ENCODE measurements at regions not wholly inside any gene's neighbourhood (a gene's known extent, or its start where the extent isn't known, plus 50 kb on each side); places are given as distances from the start of the nearest gene placed in this dataset.

GRCh38 chr6:105831311-105832097 is 254.6 kb upstream of the PRDM1 start:
- H3K9me3 ChIP-seq (ENCODE audit: control insufficient read depth, insufficient read depth, low read length): no peaks in the 10 kb centered on the region
- H3K36me3 ChIP-seq (ENCODE audit: control insufficient read depth, insufficient read depth, low read length): no peaks in the 10 kb centered on the region
- H3K4me3 ChIP-seq (ENCODE audit: low read depth, low read length): no peak overlapping the region
- no peaks in the 10 kb centered on the region for H3K27me3 ChIP-seq (ENCODE audit: control insufficient read depth, insufficient read depth, low read length)
- H3K4me1 ChIP-seq (ENCODE audit: control insufficient read depth, insufficient read depth, low read length): no peaks in the 10 kb centered on the region
- H3K9ac ChIP-seq (ENCODE audit: low read depth, low read length): no peak overlapping the region

GRCh38 chr6:105825210-105825609 is 260.9 kb upstream of the PRDM1 start:
- no peak overlapping the region for H3K9ac ChIP-seq (ENCODE audit: low read depth, low read length)
- no peaks in the 10 kb centered on the region for H3K4me1 ChIP-seq (ENCODE audit: control insufficient read depth, insufficient read depth, low read length)
- no peaks in the 10 kb centered on the region for H3K36me3 ChIP-seq (ENCODE audit: control insufficient read depth, insufficient read depth, low read length)
- no peak overlapping the region for H3K4me3 ChIP-seq (ENCODE audit: low read depth, low read length)
- no peaks in the 10 kb centered on the region for H3K27me3 ChIP-seq (ENCODE audit: control insufficient read depth, insufficient read depth, low read length)
- H3K9me3 ChIP-seq (ENCODE audit: control insufficient read depth, insufficient read depth, low read length): no peaks in the 10 kb centered on the region

- H3K4me3 ChIP-seq (ENCODE audit: low read depth, low read length): no peak overlapping the region
- H3K4me1 ChIP-seq (ENCODE audit: control insufficient read depth, insufficient read depth, low read length): no peaks in the 10 kb centered on the region
- H3K9ac ChIP-seq (ENCODE audit: low read depth, low read length): no peak overlapping the region
- no peaks in the 10 kb centered on the region for H3K36me3 ChIP-seq (ENCODE audit: control insufficient read depth, insufficient read depth, low read length)
- no peaks in the 10 kb centered on the region for H3K27me3 ChIP-seq (ENCODE audit: control insufficient read depth, insufficient read depth, low read length)
- no peaks in the 10 kb centered on the region for H3K9me3 ChIP-seq (ENCODE audit: control insufficient read depth, insufficient read depth, low read length)
These were observed 261.4 kb upstream of the PRDM1 start for GRCh38 chr6:105824732-105825131.

DNA sequence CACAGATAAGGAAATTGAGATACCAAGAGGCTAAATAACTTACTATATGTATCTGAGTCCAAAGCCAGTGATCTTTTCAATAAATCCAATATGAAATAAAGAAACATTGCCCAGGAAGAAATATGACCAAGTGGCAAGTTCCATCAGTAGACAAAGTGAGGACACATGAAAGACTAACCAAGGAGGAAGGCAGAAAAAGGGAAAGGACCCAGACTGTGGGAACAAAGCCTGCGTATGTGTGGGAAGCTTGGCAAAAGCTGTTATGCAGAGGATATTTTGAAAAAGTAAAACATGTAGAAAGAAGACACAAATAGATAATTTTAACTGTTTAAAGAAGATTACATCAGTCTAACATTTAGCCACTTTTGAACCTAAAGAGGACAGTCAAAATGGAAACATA is 264.4 kb upstream of the PRDM1 start:
- H3K36me3 ChIP-seq (ENCODE audit: control insufficient read depth, insufficient read depth, low read length): no peaks in the 10 kb centered on the region
- no peak overlapping the region for H3K9ac ChIP-seq (ENCODE audit: low read depth, low read length)
- H3K9me3 ChIP-seq (ENCODE audit: control insufficient read depth, insufficient read depth, low read length): no peaks in the 10 kb centered on the region
- no peaks in the 10 kb centered on the region for H3K4me1 ChIP-seq (ENCODE audit: control insufficient read depth, insufficient read depth, low read length)
- H3K27me3 ChIP-seq (ENCODE audit: control insufficient read depth, insufficient read depth, low read length): no peaks in the 10 kb centered on the region
- H3K4me3 ChIP-seq (ENCODE audit: low read depth, low read length): no peak overlapping the region

- Histone ChIP-seq H3K9me3 (ENCODE audit: control insufficient read depth, insufficient read depth, low read length) (no peaks in the 10 kb centered on the region), H3K9ac (ENCODE audit: low read depth, low read length) (no peak overlapping the region), H3K36me3 (ENCODE audit: control insufficient read depth, insufficient read depth, low read length) (no peaks in the 10 kb centered on the region), H3K4me1 (ENCODE audit: control insufficient read depth, insufficient read depth, low read length) (no peaks in the 10 kb centered on the region), H3K27me3 (ENCODE audit: control insufficient read depth, insufficient read depth, low read length) (no peaks in the 10 kb centered on the region), H3K4me3 (ENCODE audit: low read depth, low read length) (no peak overlapping the region)
These were observed 265.1 kb upstream of the PRDM1 start for GRCh38 chr6:105821027-105821426.

- Histone ChIP-seq H3K4me1 (ENCODE audit: control insufficient read depth, insufficient read depth, low read length) (no peaks in the 10 kb centered on the region), H3K9me3 (ENCODE audit: control insufficient read depth, insufficient read depth, low read length) (no peaks in the 10 kb centered on the region), H3K9ac (ENCODE audit: low read depth, low read length) (no peak overlapping the region), H3K36me3 (ENCODE audit: control insufficient read depth, insufficient read depth, low read length) (no peaks in the 10 kb centered on the region), H3K4me3 (ENCODE audit: low read depth, low read length) (no peak overlapping the region), H3K27me3 (ENCODE audit: control insufficient read depth, insufficient read depth, low read length) (no peaks in the 10 kb centered on the region)
These were observed 266.4 kb upstream of the PRDM1 start for GRCh38 chr6:105819745-105820144.

DNA sequence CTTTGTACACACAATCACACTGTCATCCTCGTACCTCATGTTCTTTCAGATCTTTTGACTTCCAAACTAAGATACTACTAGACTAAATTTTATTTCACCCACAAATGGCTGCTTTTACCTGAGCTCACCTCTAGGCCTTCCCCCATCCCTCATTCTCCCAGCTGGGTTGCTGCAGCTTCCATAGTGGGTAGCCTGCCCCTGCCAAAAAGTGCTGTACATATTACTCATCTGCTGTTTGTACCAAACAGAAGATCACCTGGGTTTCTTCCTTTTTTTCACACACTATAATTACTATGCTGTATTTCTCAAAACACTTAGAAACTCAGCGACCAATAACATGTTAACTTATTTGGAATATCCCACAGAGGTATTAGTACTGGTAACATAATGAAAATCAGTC is 267.6 kb upstream of the PRDM1 start:
- Histone ChIP-seq H3K4me3 (ENCODE audit: low read depth, low read length) (no peak overlapping the region), H3K36me3 (ENCODE audit: control insufficient read depth, insufficient read depth, low read length) (no peaks in the 10 kb centered on the region), H3K9ac (ENCODE audit: low read depth, low read length) (no peak overlapping the region), H3K27me3 (ENCODE audit: control insufficient read depth, insufficient read depth, low read length) (no peaks in the 10 kb centered on the region), H3K4me1 (ENCODE audit: control insufficient read depth, insufficient read depth, low read length) (no peaks in the 10 kb centered on the region), H3K9me3 (ENCODE audit: control insufficient read depth, insufficient read depth, low read length) (no peaks in the 10 kb centered on the region)

- H3K9ac ChIP-seq (ENCODE audit: low read depth, low read length): no peak overlapping the region
- no peaks in the 10 kb centered on the region for H3K27me3 ChIP-seq (ENCODE audit: control insufficient read depth, insufficient read depth, low read length)
- no peaks in the 10 kb centered on the region for H3K9me3 ChIP-seq (ENCODE audit: control insufficient read depth, insufficient read depth, low read length)
- no peaks in the 10 kb centered on the region for H3K36me3 ChIP-seq (ENCODE audit: control insufficient read depth, insufficient read depth, low read length)
- no peaks in the 10 kb centered on the region for H3K4me1 ChIP-seq (ENCODE audit: control insufficient read depth, insufficient read depth, low read length)
- no peak overlapping the region for H3K4me3 ChIP-seq (ENCODE audit: low read depth, low read length)
These were observed 268.2 kb upstream of the PRDM1 start for GRCh38 chr6:105817961-105818360.

DNA sequence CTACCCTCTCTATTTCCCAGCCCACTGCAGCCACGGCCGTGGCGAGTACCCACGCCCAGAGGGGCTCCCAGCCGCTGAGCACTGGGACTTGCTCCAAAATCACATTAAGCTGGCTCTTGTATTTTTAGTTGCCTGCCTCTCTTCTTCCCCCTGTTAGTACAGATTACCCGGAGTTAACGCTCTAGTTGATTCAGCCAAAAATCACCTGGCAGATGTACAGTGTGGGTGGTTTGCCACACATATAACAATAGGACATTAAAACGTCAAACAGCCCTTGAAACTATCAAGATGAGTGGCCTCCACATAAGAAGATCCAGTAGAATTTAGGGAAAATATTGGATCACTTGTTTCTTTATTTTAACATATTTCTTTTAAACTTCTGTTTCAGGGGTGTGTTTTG is 268.8 kb upstream of the PRDM1 start:
- Histone ChIP-seq H3K9me3 (ENCODE audit: control insufficient read depth, insufficient read depth, low read length) (no peaks in the 10 kb centered on the region), H3K4me1 (ENCODE audit: control insufficient read depth, insufficient read depth, low read length) (no peaks in the 10 kb centered on the region), H3K36me3 (ENCODE audit: control insufficient read depth, insufficient read depth, low read length) (no peaks in the 10 kb centered on the region), H3K27me3 (ENCODE audit: control insufficient read depth, insufficient read depth, low read length) (no peaks in the 10 kb centered on the region), H3K9ac (ENCODE audit: low read depth, low read length) (no peak overlapping the region), H3K4me3 (ENCODE audit: low read depth, low read length) (no peak overlapping the region)

DNA sequence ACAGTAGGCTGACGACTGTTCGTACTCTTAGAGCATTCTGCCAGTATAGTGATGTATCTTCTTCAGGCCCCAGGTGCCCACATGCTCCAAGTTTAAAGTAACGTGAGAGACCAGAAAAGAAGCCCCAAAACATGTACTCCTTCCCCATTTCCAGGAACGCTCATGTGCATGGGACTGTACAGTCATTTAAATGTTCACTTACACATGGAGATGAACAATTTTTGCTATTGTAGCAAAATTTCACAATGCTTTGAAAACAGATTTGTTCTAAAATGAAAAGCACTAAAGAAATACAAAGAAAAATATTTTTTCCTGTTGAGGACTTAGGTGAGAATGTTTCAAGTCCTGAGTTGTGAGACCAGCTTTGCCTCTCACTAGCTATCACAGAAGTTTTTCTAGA is 269.3 kb upstream of the PRDM1 start:
- Histone ChIP-seq H3K4me1 (ENCODE audit: control insufficient read depth, insufficient read depth, low read length) (no peaks in the 10 kb centered on the region), H3K4me3 (ENCODE audit: low read depth, low read length) (no peak overlapping the region), H3K9ac (ENCODE audit: low read depth, low read length) (no peak overlapping the region), H3K27me3 (ENCODE audit: control insufficient read depth, insufficient read depth, low read length) (no peaks in the 10 kb centered on the region), H3K36me3 (ENCODE audit: control insufficient read depth, insufficient read depth, low read length) (no peaks in the 10 kb centered on the region), H3K9me3 (ENCODE audit: control insufficient read depth, insufficient read depth, low read length) (no peaks in the 10 kb centered on the region)

DNA sequence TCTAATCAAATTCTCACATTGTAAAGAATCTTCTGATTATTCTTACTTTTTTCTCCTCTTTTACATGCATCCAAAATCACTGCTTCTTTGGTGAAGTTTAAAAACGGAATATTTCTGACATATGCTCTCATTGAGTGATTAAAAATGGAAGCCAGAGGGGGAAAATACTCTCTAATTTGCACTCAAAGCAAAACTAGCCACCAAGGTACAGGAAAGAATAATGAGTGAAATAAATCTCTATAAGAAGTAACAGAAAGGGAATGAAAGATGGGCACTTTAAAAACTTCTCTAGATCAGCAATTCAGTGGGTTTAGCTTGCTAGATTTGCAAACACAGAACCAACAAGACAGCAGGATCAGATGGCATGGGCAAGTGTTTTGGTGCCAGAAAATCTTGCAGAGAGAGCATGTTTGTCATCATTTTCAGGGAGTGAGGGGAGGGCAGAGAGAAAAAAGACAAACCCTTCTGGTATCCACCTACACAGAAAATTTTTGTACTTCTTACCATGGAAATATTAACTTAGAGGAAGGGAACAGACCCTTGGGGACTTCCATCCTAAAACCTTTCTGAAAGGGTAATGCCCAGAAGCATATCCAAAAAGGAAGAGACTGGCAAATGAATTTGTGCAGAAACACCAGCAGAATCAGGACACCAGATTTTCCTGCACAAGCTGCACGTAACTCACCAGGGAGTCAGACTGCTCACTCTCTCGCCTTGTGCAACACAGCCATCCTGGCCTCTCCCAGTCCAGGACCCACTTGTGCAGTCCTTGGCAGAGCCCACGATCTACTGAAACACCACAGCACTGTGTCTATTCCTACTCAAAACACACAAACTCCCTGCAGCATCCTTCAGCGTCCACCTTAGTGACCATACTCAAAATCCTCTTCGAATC is 270.2 kb upstream of the PRDM1 start:
- Histone ChIP-seq H3K9me3 (ENCODE audit: control insufficient read depth, insufficient read depth, low read length) (no peaks in the 10 kb centered on the region), H3K27me3 (ENCODE audit: control insufficient read depth, insufficient read depth, low read length) (no peaks in the 10 kb centered on the region), H3K4me3 (ENCODE audit: low read depth, low read length) (no peak overlapping the region), H3K4me1 (ENCODE audit: control insufficient read depth, insufficient read depth, low read length) (no peaks in the 10 kb centered on the region), H3K36me3 (ENCODE audit: control insufficient read depth, insufficient read depth, low read length) (no peaks in the 10 kb centered on the region), H3K9ac (ENCODE audit: low read depth, low read length) (no peak overlapping the region)

All from iPS-15b (cell line).